A549 (cell line): ENCODE measurements at regions not wholly inside any gene's neighbourhood (a gene's known extent, or its start where the extent isn't known, plus 50 kb on each side); places are given as distances from the start of the nearest gene placed in this dataset.

ENCODE experiments used
- ATAC-seq, 2 experiments: fragments of 200-7000 bp in 1 of 2; fragments of >200 bp in 1 of 2; cut with Nextera tagmentation in 1 of 2; cut with Tn5 transposase in 1 of 2; 3 replicates each; pipeline versions ENCODE4 v1.8.0 to v1.9.1; 2018 to 2020; ENCODE audit warnings: mild to moderate bottlenecking in 1 of 2, moderate library complexity in 1 of 2
- CTCF ChIA-PET: fragments of 300-600 bp; sonication (Branson Sonifier 250); formaldehyde crosslinking; extraction: SDS; loops from one replicate; lab custom pipeline; 2021; ENCODE audit warnings: antibody characterized with exemption, inconsistent platforms; lab: Yijun Ruan, JAX
- POLR2A ChIA-PET: fragments of 350-600 bp; formaldehyde crosslinking; extraction: SDS; loops from one replicate; lab custom pipeline; 2021; ENCODE audit warnings: antibody characterized with exemption, inconsistent platforms; lab: Yijun Ruan, JAX
- DNase-seq, 2 experiments: peaks; one replicate each; pipeline versions ENCODE4 v3.0.0 to v3.0.0-alpha.2; 2011 to 2016; ENCODE audit warnings: low read depth in 1 of 2, low spot score in 1 of 2
- FAIRE-seq: peaks from 2 replicates; lab custom pipeline; 2011; peaks lifted over from hg19 to GRCh38; lab: Jason Lieb, UNC
- H3K27ac ChIP-seq, 2 experiments: fragments of >200 bp; sonication (Bioruptor Twin); formaldehyde crosslinking; 3 replicates each; pipeline ENCODE4 v1.5.1; 2016 to 2017
- H3K4me1 ChIP-seq: fragments of >200 bp; sonication (Bioruptor Twin); formaldehyde crosslinking; 3 replicates; pipeline ENCODE4 v1.6.1; 2016
- H3K4me2 ChIP-seq: fragments of >200 bp; sonication (Bioruptor Twin); formaldehyde crosslinking; 3 replicates; pipeline ENCODE4 v1.6.1; 2016
- H3K4me3 ChIP-seq: fragments of >200 bp; sonication (Bioruptor Twin); formaldehyde crosslinking; 3 replicates; pipeline ENCODE4 v1.5.1; 2016
- H3K9me3 ChIP-seq: fragments of >200 bp; sonication (Bioruptor Twin); formaldehyde crosslinking; 3 replicates; pipeline ENCODE4 v1.6.1; 2016
- BHLHE40 ChIP-seq: IDR thresholded peaks from 2 replicates; pipeline ENCODE4 v1.6.1; 2012; ENCODE audit warnings: low read depth, low read length, inconsistent platforms
- CBX2 ChIP-seq: fragments of 200-600 bp; sonication (generic); IDR thresholded peaks from 2 replicates; pipeline ENCODE4 v1.6.1; 2016; ENCODE audit warnings: low read depth, mild to moderate bottlenecking, borderline replicate concordance
- CHD2 ChIP-seq: fragments of 150-350 bp; IDR thresholded peaks from 2 replicates; pipeline ENCODE4 v1.6.1; 2014; ENCODE audit warnings: low read length; ENCODE audit not compliant: partially characterized antibody
- EHF ChIP-seq: fragments of 250-450 bp; sonication (Bioruptor Pico); IDR thresholded peaks from 2 replicates; pipeline ENCODE4 v1.5.0; 2020; ENCODE audit warnings: mild to moderate bottlenecking
- FOSB ChIP-seq: fragments of 250-450 bp; sonication (Bioruptor Pico); IDR thresholded peaks from 2 replicates; pipeline ENCODE4 v1.5.0; 2020; ENCODE audit warnings: mild to moderate bottlenecking, moderate library complexity
- FOXS1 ChIP-seq: fragments of 250-450 bp; sonication (Bioruptor Pico); IDR thresholded peaks from 2 replicates; pipeline ENCODE4 v1.5.0; 2020; ENCODE audit warnings: mild to moderate bottlenecking, moderate library complexity
- JUNB ChIP-seq: fragments of >200 bp; sonication (Bioruptor Twin); formaldehyde crosslinking; IDR thresholded peaks from 2 replicates; pipeline ENCODE4 v1.6.1; 2016
- NR3C1 ChIP-seq: fragments of >200 bp; sonication (Bioruptor Twin); formaldehyde crosslinking; IDR thresholded peaks from 3 replicates; pipeline ENCODE4 v1.6.1; 2017
- PHF8 ChIP-seq: fragments of 200-600 bp; sonication (generic); IDR thresholded peaks from 2 replicates; pipeline ENCODE4 v1.6.1; 2016; ENCODE audit warnings: low read depth, mild to moderate bottlenecking, antibody characterized with exemption, moderate library complexity, borderline replicate concordance
- POLR2A ChIP-seq: IDR thresholded peaks from 2 replicates; pipeline ENCODE4 v1.6.1; 2012; ENCODE audit warnings: mild to moderate bottlenecking, low read length
- RARB ChIP-seq: fragments of 250-450 bp; sonication (Bioruptor Pico); IDR thresholded peaks from 2 replicates; pipeline ENCODE4 v1.8.0; 2021; ENCODE audit warnings: mild to moderate bottlenecking, moderate library complexity
- RCOR1 ChIP-seq: fragments of 150-350 bp; IDR thresholded peaks from 2 replicates; pipeline ENCODE4 v1.6.1; 2014; ENCODE audit warnings: antibody characterized with exemption, low read length, low read depth
- RNF2 ChIP-seq: fragments of 200-600 bp; sonication (generic); IDR thresholded peaks from 2 replicates; pipeline ENCODE4 v1.6.1; 2016; ENCODE audit warnings: low read depth, mild to moderate bottlenecking, antibody characterized with exemption, moderate library complexity, borderline replicate concordance
- SREBF2 ChIP-seq: fragments of 450-650 bp; IDR thresholded peaks from 2 replicates; pipeline ENCODE4 v1.6.1; 2014; ENCODE audit warnings: mild to moderate bottlenecking, moderate library complexity
- ZC3H11A ChIP-seq: fragments of 450-650 bp; IDR thresholded peaks from 2 replicates; pipeline ENCODE4 v1.6.1; 2014; ENCODE audit warnings: antibody characterized with exemption, mild to moderate bottlenecking
- WGBS: methylation state at CpG from one replicate; pipeline ENCODE4 v1.1.6; 2017; ENCODE audit errors: missing lambda C conversion rate; 5-methylcytosine and 5-hydroxymethylcytosine counted together
- TF ChIP-seq, protein P1 (sequence below): fragments of >200 bp; sonication (Bioruptor Twin); formaldehyde crosslinking; IDR thresholded peaks from 3 replicates; pipeline ENCODE4 v1.6.1; 2016
- TF ChIP-seq, protein P2 (sequence below): fragments of >200 bp; sonication (Bioruptor Twin); formaldehyde crosslinking; IDR thresholded peaks from 3 replicates; pipeline ENCODE4 v1.5.1; 2016
- TF ChIP-seq, protein P3 (sequence below): fragments of 250-450 bp; sonication (Bioruptor Pico); IDR thresholded peaks from 2 replicates; pipeline ENCODE4 v1.5.0; 2020; ENCODE audit warnings: low read depth, mild to moderate bottlenecking, moderate library complexity

DNA sequence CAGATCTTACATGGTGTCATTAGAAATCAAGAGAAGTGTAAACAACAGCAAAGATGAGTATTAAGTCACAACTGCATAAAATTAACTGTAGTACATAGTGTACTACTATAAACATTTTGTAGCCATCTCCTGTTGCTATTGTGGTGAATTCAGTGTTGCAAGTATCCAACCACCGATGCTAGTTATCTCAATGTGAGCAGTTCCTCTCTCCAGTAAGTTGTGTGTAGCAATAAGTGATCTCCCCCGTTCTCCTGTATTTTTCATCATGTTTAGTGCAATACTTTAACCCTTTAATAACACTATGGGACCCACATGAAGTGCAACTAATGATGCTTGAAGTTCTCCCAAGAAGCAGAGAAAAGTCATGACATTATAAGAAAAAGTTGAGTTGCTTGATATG, 264.7 kb upstream of the KCNH8 start:
- Histone ChIP-seq H3K9me3 (no peaks in the 10 kb centered on the region), H3K4me3 (no peak overlapping the region), H3K27ac (no peak overlapping the region), H3K4me2 (no peak overlapping the region), H3K4me1 (no peaks in the 10 kb centered on the region)
- ATAC-seq, result no peak
- no peak for DNase-seq
- POLR2A ChIA-PET, result no interaction called here
- WGBS, result 0% methylated on average over 2 of the region's 2 CpGs
- no peak for FAIRE-seq
- CTCF ChIA-PET, result no interaction called here
- TF ChIP-seq CBX2 (no peak), RARB (no peak), RNF2 (no peak), ZC3H11A (no peak), FOSB (CRISPR knock-in tag) (no peak), JUNB (no peak), BHLHE40 (no peak), CHD2 (no peak)
- TF ChIP-seq, protein P1, sequence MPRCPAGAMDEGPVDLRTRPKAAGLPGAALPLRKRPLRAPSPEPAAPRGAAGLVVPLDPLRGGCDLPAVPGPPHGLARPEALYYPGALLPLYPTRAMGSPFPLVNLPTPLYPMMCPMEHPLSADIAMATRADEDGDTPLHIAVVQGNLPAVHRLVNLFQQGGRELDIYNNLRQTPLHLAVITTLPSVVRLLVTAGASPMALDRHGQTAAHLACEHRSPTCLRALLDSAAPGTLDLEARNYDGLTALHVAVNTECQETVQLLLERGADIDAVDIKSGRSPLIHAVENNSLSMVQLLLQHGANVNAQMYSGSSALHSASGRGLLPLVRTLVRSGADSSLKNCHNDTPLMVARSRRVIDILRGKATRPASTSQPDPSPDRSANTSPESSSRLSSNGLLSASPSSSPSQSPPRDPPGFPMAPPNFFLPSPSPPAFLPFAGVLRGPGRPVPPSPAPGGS, result no peak
- TF ChIP-seq, protein P2, sequence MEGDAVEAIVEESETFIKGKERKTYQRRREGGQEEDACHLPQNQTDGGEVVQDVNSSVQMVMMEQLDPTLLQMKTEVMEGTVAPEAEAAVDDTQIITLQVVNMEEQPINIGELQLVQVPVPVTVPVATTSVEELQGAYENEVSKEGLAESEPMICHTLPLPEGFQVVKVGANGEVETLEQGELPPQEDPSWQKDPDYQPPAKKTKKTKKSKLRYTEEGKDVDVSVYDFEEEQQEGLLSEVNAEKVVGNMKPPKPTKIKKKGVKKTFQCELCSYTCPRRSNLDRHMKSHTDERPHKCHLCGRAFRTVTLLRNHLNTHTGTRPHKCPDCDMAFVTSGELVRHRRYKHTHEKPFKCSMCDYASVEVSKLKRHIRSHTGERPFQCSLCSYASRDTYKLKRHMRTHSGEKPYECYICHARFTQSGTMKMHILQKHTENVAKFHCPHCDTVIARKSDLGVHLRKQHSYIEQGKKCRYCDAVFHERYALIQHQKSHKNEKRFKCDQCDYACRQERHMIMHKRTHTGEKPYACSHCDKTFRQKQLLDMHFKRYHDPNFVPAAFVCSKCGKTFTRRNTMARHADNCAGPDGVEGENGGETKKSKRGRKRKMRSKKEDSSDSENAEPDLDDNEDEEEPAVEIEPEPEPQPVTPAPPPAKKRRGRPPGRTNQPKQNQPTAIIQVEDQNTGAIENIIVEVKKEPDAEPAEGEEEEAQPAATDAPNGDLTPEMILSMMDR, result no peak

DNA sequence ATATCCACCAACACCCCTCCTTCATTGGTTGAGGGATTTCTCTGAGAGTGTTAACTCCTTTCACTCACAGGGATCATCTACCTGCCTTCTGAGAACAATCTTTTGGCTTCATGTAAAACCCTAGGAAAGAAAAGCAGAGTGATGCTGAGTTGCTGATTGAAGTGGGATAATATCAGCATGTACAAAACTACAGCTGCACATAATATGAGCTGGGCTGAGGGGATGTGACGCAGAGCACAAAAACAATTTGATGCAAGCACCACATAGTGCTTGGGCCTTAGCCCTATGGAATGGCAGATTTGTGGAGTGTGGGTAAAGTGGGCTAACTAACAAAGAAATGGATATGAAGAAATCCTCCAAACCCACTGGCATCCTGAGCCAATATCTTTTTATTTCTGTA, 267.6 kb upstream of the KCNH8 start:
- Histone ChIP-seq H3K4me2 (no peak overlapping the region), H3K4me3 (no peak overlapping the region), H3K9me3 (no peaks in the 10 kb centered on the region), H3K27ac (no peak overlapping the region), H3K4me1 (no peaks in the 10 kb centered on the region)
- FAIRE-seq, result no peak
- ChIA-PET POLR2A (no interaction called here), CTCF (interaction anchor here (0.6 kb wide), 1 partner anchor 987 kb away, joined by 3 read pairs; no protein-coding TSS in a partner anchor)
- ATAC-seq, result no peak
- no peak for DNase-seq
- 42% methylated on average over 1 of the region's 1 CpG for WGBS
- TF ChIP-seq RCOR1 (no peak), SREBF2 (no peak), POLR2A (no peak), FOXS1 (no peak)
- TF ChIP-seq, protein P3, sequence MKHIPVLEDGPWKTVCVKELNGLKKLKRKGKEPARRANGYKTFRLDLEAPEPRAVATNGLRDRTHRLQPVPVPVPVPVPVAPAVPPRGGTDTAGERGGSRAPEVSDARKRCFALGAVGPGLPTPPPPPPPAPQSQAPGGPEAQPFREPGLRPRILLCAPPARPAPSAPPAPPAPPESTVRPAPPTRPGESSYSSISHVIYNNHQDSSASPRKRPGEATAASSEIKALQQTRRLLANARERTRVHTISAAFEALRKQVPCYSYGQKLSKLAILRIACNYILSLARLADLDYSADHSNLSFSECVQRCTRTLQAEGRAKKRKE, result no peak

DNA sequence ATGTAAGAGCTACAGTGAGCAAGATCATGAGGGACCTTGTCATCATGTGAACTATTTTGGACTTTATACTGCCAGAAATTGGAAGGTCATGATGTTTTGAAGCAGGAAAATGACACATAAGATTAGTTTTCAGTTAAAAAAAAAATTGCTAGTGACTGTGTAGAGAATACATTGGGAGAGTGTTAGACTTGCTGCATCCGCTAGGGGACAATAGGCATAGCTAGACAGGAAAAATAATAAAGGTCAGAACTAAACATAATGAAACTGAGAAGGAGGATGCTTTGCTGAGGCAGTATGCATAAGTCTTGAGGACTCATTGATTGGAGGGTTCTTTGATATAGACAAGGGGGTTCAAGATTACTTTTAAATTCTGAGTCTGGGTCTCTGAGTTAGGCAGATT, 275.8 kb upstream of the KCNH8 start:
- FAIRE-seq (no peak), DNase-seq (no peak), ATAC-seq (0 out of 6 replicates have a peak, but pooled peaks of 1 of the 2 experiments have one; percentile 51)
- no peaks in the 10 kb centered on the region for H3K9me3 ChIP-seq
- H3K4me1 ChIP-seq, result no peaks in the 10 kb centered on the region
- ChIA-PET POLR2A (no interaction called here), CTCF (no interaction called here)
- no peak overlapping the region for H3K4me2 ChIP-seq
- 0% methylated on average over 1 of the region's 1 CpG for WGBS
- H3K4me3 ChIP-seq, result no peak overlapping the region
- TF ChIP-seq, protein P2, result no peak
- TF ChIP-seq PHF8 (no peak), NR3C1 (no peak), ZC3H11A (no peak), FOXS1 (no peak), EHF (CRISPR knock-in tag) (no peak)
- no peak overlapping the region for H3K27ac ChIP-seq
